Immature natural killer cell (primary cell): ENCODE measurements at regions not wholly inside any gene's neighbourhood (a gene's known extent, or its start where the extent isn't known, plus 50 kb on each side); places are given as distances from the start of the nearest gene placed in this dataset.

Experiments
- DNase-seq, 3 donors: peaks; one replicate each; pipeline ENCODE4 v3.0.0; 2022; ENCODE audit warnings: mixed read lengths in 1 of 3
- H3K27ac Mint-ChIP-seq, 6 donors: one replicate each; pipeline ENCODE4 v1.8.0; 2020; ENCODE audit warnings: mixed read lengths in 6 of 6, mild to moderate bottlenecking in 5 of 6, inconsistent platforms in 4 of 6, moderate library complexity in 3 of 6
- H3K27me3 Mint-ChIP-seq, 3 donors: one replicate each; pipeline ENCODE4 v1.8.0; 2020 to 2021; ENCODE audit warnings: low read depth in 3 of 3, mild to moderate bottlenecking in 3 of 3, mixed read lengths in 3 of 3, moderate library complexity in 3 of 3, inconsistent platforms in 1 of 3
- H3K36me3 Mint-ChIP-seq, 3 donors: one replicate each; pipeline ENCODE4 v1.8.0; 2020; ENCODE audit warnings: mixed read lengths in 3 of 3, inconsistent platforms in 2 of 3, mild to moderate bottlenecking in 2 of 3
- H3K4me1 Mint-ChIP-seq, 2 donors: one replicate each; pipeline ENCODE4 v1.8.0; 2020; ENCODE audit warnings: inconsistent platforms in 2 of 2, mild to moderate bottlenecking in 2 of 2, mixed read lengths in 2 of 2, moderate library complexity in 1 of 2
- H3K4me3 Mint-ChIP-seq, 5 donors: one replicate each; pipeline ENCODE4 v1.8.0; 2020; ENCODE audit warnings: mild to moderate bottlenecking in 5 of 5, mixed read lengths in 5 of 5, inconsistent platforms in 3 of 5, moderate library complexity in 3 of 5
- H3K9me3 Mint-ChIP-seq, 6 donors: one replicate each; pipeline ENCODE4 v1.8.0; 2020; ENCODE audit warnings: mild to moderate bottlenecking in 6 of 6, mixed read lengths in 6 of 6, inconsistent platforms in 4 of 6, moderate library complexity in 3 of 6

GRCh38 chr5:158419186-158419585 lies 560.2 kb upstream of the CLINT1 start:
- no peak overlapping the region for H3K27ac Mint-ChIP-seq
- H3K9me3 Mint-ChIP-seq: peaks cover 0 to 5% (median 2%) of the 10 kb centered on the region in 6 donors
- H3K4me3 Mint-ChIP-seq: no peak overlapping the region
- H3K36me3 Mint-ChIP-seq: peaks cover 0 to 2% (median 0%) of the 10 kb centered on the region in 3 donors
- no peaks in the 10 kb centered on the region for H3K4me1 Mint-ChIP-seq
- peaks cover 0 to 2% (median 0%) of the 10 kb centered on the region in 3 donors for H3K27me3 Mint-ChIP-seq
- DNase-seq: no peak

- Mint-ChIP-seq H3K4me1 (peaks cover 3 to 10% of the 10 kb centered on the region in 2 donors), H3K9me3 (peaks cover 0 to 2% (median 0%) of the 10 kb centered on the region in 6 donors), H3K4me3 (no peak overlapping the region), H3K27me3 (peaks cover 0 to 2% (median 2%) of the 10 kb centered on the region in 3 donors), H3K27ac (no peak overlapping the region), H3K36me3 (no peaks in the 10 kb centered on the region)
- DNase-seq: no peak
Observed at GRCh38 chr5:158414780-158415179, 555.8 kb upstream of the CLINT1 start.

- H3K36me3 Mint-ChIP-seq: no peaks in the 10 kb centered on the region
- H3K27ac Mint-ChIP-seq: no peak overlapping the region
- peaks cover 0 to 2% (median 0%) of the 10 kb centered on the region in 6 donors for H3K9me3 Mint-ChIP-seq
Observed at GRCh38 chr5:158414333-158414762, 555.4 kb upstream of the CLINT1 start.

GRCh38 chr5:158413122-158413680 lies 554.3 kb upstream of the CLINT1 start:
- peaks cover 3 to 10% of the 10 kb centered on the region in 2 donors for H3K4me1 Mint-ChIP-seq
- peaks cover 0 to 1% (median 0%) of the 10 kb centered on the region in 6 donors for H3K9me3 Mint-ChIP-seq
- H3K27ac Mint-ChIP-seq: no peak overlapping the region
- DNase-seq: no peak
- no peak overlapping the region for H3K4me3 Mint-ChIP-seq
- H3K36me3 Mint-ChIP-seq: no peaks in the 10 kb centered on the region
- H3K27me3 Mint-ChIP-seq: peaks cover 0 to 2% (median 2%) of the 10 kb centered on the region in 3 donors

More at GRCh38 chr5:158414333-158414762, 555.4 kb upstream of the CLINT1 start:
- Mint-ChIP-seq H3K4me3 (no peak overlapping the region), H3K4me1 (peaks cover 3 to 10% of the 10 kb centered on the region in 2 donors), H3K27me3 (peaks cover 0 to 2% (median 2%) of the 10 kb centered on the region in 3 donors)
- no peak for DNase-seq

GRCh38 chr5:158410976-158411375 lies 552.0 kb upstream of the CLINT1 start:
- H3K27ac Mint-ChIP-seq: no peak overlapping the region
- H3K4me3 Mint-ChIP-seq: no peak overlapping the region
- peaks cover 0 to 1% (median 0%) of the 10 kb centered on the region in 6 donors for H3K9me3 Mint-ChIP-seq
- peaks cover 3 to 10% of the 10 kb centered on the region in 2 donors for H3K4me1 Mint-ChIP-seq
- no peak for DNase-seq
- H3K27me3 Mint-ChIP-seq: peaks cover 0 to 2% (median 2%) of the 10 kb centered on the region in 3 donors
- no peaks in the 10 kb centered on the region for H3K36me3 Mint-ChIP-seq

- peaks cover 3 to 10% of the 10 kb centered on the region in 2 donors for H3K4me1 Mint-ChIP-seq
- no peak overlapping the region for H3K4me3 Mint-ChIP-seq
- H3K36me3 Mint-ChIP-seq: no peaks in the 10 kb centered on the region
- H3K27me3 Mint-ChIP-seq: peaks cover 0 to 4% (median 2%) of the 10 kb centered on the region in 3 donors
- DNase-seq: no peak
- H3K27ac Mint-ChIP-seq: no peak overlapping the region
- no peaks in the 10 kb centered on the region for H3K9me3 Mint-ChIP-seq
Observed at GRCh38 chr5:158409507-158409906, 550.6 kb upstream of the CLINT1 start.

- Mint-ChIP-seq H3K4me3 (no peak overlapping the region), H3K27ac (no peak overlapping the region)
Observed at GRCh38 chr5:158407824-158408195, 548.9 kb upstream of the CLINT1 start.

GRCh38 chr5:158406884-158407823 lies 548.2 kb upstream of the CLINT1 start:
- Mint-ChIP-seq H3K36me3 (peaks cover 0 to 5% (median 5%) of the 10 kb centered on the region in 3 donors), H3K27ac (no peak overlapping the region), H3K4me1 (peaks cover 3 to 10% of the 10 kb centered on the region in 2 donors), H3K9me3 (peaks cover 0 to 7% (median 3%) of the 10 kb centered on the region in 6 donors), H3K4me3 (no peak overlapping the region), H3K27me3 (peaks cover 0 to 4% (median 0%) of the 10 kb centered on the region in 3 donors)
- no peak for DNase-seq

More at GRCh38 chr5:158407824-158408195, 548.9 kb upstream of the CLINT1 start:
- DNase-seq: no peak
- Mint-ChIP-seq H3K9me3 (peaks cover 0 to 7% (median 3%) of the 10 kb centered on the region in 6 donors), H3K4me1 (peaks cover 3 to 10% of the 10 kb centered on the region in 2 donors), H3K36me3 (peaks cover 0 to 5% (median 5%) of the 10 kb centered on the region in 3 donors), H3K27me3 (peaks cover 0 to 4% (median 2%) of the 10 kb centered on the region in 3 donors)

- H3K27ac Mint-ChIP-seq: no peak overlapping the region
- H3K4me3 Mint-ChIP-seq: no peak overlapping the region
- peaks cover 0 to 7% (median 4%) of the 10 kb centered on the region in 6 donors for H3K9me3 Mint-ChIP-seq
- peak in 1 of 3 donors; percentile 4 for DNase-seq
- H3K36me3 Mint-ChIP-seq: peaks cover 0 to 5% (median 5%) of the 10 kb centered on the region in 3 donors
- H3K4me1 Mint-ChIP-seq: peaks cover 0 to 11% of the 10 kb centered on the region in 2 donors
- H3K27me3 Mint-ChIP-seq: peaks cover 0 to 2% (median 0%) of the 10 kb centered on the region in 3 donors
Observed at GRCh38 chr5:158398360-158399201, 539.6 kb upstream of the CLINT1 start.

- Mint-ChIP-seq H3K27ac (no peak overlapping the region), H3K36me3 (no peaks in the 10 kb centered on the region), H3K27me3 (peaks cover 0 to 2% (median 0%) of the 10 kb centered on the region in 3 donors), H3K9me3 (peaks cover 0 to 2% (median 0%) of the 10 kb centered on the region in 6 donors), H3K4me3 (no peak overlapping the region), H3K4me1 (peaks cover 0 to 11% of the 10 kb centered on the region in 2 donors)
- no peak for DNase-seq
Observed at GRCh38 chr5:158397278-158397677, 538.3 kb upstream of the CLINT1 start.

GRCh38 chr5:158394102-158394501 lies 535.2 kb upstream of the CLINT1 start:
- DNase-seq: no peak
- Mint-ChIP-seq H3K4me3 (no peak overlapping the region), H3K36me3 (no peaks in the 10 kb centered on the region)

GRCh38 chr5:158393457-158393856 lies 534.5 kb upstream of the CLINT1 start:
- peaks cover 0 to 4% of the 10 kb centered on the region in 2 donors for H3K4me1 Mint-ChIP-seq
- DNase-seq: no peak
- H3K36me3 Mint-ChIP-seq: no peaks in the 10 kb centered on the region
- H3K27ac Mint-ChIP-seq: no peak overlapping the region
- no peaks in the 10 kb centered on the region for H3K27me3 Mint-ChIP-seq
- H3K9me3 Mint-ChIP-seq: peaks cover 0 to 2% (median 0%) of the 10 kb centered on the region in 6 donors
- no peak overlapping the region for H3K4me3 Mint-ChIP-seq

More at GRCh38 chr5:158394102-158394501, 535.2 kb upstream of the CLINT1 start:
- Mint-ChIP-seq H3K9me3 (peaks cover 0 to 2% (median 0%) of the 10 kb centered on the region in 6 donors), H3K27me3 (no peaks in the 10 kb centered on the region), H3K27ac (no peak overlapping the region), H3K4me1 (peaks cover 0 to 11% of the 10 kb centered on the region in 2 donors)

- Mint-ChIP-seq H3K4me1 (no peaks in the 10 kb centered on the region), H3K4me3 (no peak overlapping the region), H3K27me3 (no peaks in the 10 kb centered on the region), H3K9me3 (peaks cover 0 to 2% (median 0%) of the 10 kb centered on the region in 6 donors), H3K27ac (no peak overlapping the region), H3K36me3 (no peaks in the 10 kb centered on the region)
- DNase-seq: no peak
Observed at GRCh38 chr5:158392753-158393152, 533.8 kb upstream of the CLINT1 start.
